ENCODE measurements at regions not wholly inside any gene's neighbourhood (a gene's known extent, or its start where the extent isn't known, plus 50 kb on each side); places are given as distances from the start of the nearest gene placed in this dataset.

- no peak for TF ChIP-seq ZNF274 (IDR thresholded peaks at IDR 0.05; ENCODE audit: low read depth, low read length)
These were observed 210.9 kb downstream of the NDFIP2 start for GRCh38 chr13:79691826-79692225.

GRCh38 chr13:79688741-79689140, 207.8 kb downstream of the NDFIP2 start:
- no peak overlapping the region for H3K4me3 ChIP-seq (ENCODE audit: low read length)
- TF ChIP-seq ZNF274 (IDR thresholded peaks at IDR 0.05; ENCODE audit: low read depth, low read length): no peak

More at GRCh38 chr13:79691826-79692225, 210.9 kb downstream of the NDFIP2 start:
- H3K4me3 ChIP-seq (ENCODE audit: low read length): no peak overlapping the region

DNA sequence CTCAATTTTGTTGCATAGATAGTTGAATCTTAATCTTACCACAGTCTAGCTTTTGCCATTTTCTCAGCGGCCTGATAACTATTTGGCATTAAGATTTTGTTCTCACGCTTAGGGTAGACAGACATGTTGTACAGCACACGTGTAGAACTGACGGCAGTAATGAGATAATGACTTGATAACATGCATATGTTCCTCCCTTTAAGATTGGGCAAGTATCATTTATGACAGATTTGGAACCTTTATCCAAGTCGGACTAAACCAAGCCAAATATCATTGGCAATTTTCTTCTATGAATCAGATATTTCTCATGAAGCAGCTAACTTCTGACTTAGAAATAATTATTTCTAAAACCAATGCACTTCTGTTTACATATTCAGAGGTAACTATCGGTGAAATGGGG, 205.5 kb downstream of the NDFIP2 start:
- TF ChIP-seq ZNF274 (IDR thresholded peaks at IDR 0.05; ENCODE audit: low read depth, low read length): no peak
- H3K4me3 ChIP-seq (ENCODE audit: low read length): no peak overlapping the region

DNA sequence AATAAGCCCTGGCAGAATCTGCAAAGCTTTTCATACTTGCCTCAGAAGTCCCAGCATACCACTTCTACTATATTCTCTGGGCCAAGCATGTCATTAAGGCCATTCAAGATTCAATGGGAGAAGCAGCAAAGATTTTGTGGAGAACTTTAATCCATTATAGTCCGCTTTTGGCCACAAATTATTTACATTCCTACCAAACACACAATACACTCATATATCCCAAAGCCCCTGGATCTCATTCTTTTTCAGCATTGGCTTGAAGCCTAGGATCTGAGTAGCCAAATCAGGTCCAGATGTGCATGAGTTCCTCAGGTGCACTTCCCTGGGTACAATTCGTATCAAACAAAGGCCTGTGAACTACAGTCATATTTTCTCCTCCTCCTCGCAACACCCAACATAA, 203.4 kb downstream of the NDFIP2 start:
- TF ChIP-seq ZNF274 (IDR thresholded peaks at IDR 0.05; ENCODE audit: low read depth, low read length): no peak
- no peak overlapping the region for H3K4me3 ChIP-seq (ENCODE audit: low read length)

GRCh38 chr13:79682164-79682563, 201.2 kb downstream of the NDFIP2 start:
- TF ChIP-seq ZNF274 (IDR thresholded peaks at IDR 0.05; ENCODE audit: low read depth, low read length): no peak
- no peak overlapping the region for H3K4me3 ChIP-seq (ENCODE audit: low read length)

DNA sequence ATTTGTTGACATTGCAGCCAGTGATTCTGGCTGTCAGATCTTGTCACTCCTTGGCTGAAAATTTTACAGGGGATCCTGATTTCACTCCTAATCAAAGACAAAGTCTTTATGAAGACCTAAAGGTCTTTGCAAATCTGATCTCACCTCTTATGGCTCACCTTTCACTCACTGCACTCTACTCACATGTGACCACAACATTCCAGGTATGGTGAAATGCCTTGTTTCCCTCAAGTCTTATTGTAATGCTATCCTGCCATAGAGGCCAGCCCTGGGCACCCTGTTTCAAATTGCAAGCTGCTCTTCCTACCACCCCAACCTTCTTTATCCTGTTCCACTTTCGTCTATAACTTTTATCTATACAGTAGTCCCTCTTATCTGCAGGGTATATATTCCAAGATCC, 200.1 kb downstream of the NDFIP2 start:
- no peak overlapping the region for H3K4me3 ChIP-seq (ENCODE audit: low read length)
- TF ChIP-seq ZNF274 (IDR thresholded peaks at IDR 0.05; ENCODE audit: low read depth, low read length): no peak

- no peak overlapping the region for H3K4me3 ChIP-seq (ENCODE audit: low read length)
- no peak for TF ChIP-seq ZNF274 (IDR thresholded peaks at IDR 0.05; ENCODE audit: low read depth, low read length)
These were observed 199.5 kb downstream of the NDFIP2 start for GRCh38 chr13:79680485-79680884.

DNA sequence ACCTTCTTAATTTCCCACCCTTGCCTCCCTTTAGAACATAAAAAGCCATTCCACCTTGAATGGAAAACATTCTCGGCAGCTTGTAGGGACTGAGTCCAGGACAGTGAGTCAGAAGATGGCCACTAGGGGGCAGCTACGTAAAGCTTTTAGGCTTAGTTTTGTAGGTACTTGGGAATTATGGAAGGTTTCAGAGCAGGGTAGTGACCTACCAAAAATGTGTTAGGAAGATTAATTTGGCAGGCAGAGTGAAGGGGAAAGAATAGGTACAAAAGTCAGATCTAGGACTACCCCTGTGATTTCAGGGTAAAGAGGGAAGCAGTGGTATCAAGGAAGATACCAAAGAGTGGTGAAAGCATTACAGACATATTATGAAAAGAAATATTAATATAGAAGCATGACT, 198.4 kb downstream of the NDFIP2 start:
- no peak for TF ChIP-seq ZNF274 (IDR thresholded peaks at IDR 0.05; ENCODE audit: low read depth, low read length)
- no peak overlapping the region for H3K4me3 ChIP-seq (ENCODE audit: low read length)

GRCh38 chr13:79678100-79678499, 197.1 kb downstream of the NDFIP2 start:
- no peak for TF ChIP-seq ZNF274 (IDR thresholded peaks at IDR 0.05; ENCODE audit: low read depth, low read length)

DNA sequence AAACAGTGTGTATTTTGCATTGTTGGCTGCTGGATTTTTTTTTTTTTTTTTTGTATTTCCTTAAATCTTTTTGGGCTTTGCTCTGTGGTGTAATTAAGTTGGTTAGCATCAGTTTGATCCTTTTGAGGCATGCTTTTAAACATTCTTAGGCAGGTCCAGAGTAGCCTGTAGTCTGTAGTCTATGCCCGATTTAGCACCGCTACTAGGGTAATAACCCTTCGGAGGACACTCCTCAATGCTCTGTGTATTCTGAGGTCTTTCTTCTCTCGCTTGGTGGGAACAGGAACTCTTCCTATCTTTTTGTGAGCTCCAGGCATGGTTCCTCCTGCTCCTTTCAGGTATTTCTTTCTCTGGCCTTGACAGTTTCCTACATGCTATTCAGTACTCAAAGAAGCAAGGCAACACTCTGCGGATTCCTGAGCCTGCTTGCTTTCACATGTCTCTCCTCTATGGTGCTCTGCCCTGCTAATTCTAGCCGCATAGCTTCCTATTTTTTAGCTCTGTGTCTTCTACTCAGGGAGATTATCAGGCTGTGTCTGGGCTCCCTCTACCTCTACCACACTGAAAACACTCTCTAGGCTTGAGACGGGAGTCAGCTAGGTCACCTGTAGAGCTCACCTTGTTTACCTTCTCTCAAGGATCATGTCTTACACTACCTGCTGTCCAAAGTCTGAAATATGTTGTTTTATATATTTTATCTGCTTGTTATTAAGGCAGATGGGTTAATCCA, 195.1 kb downstream of the NDFIP2 start:
- no peak for TF ChIP-seq ZNF274 (IDR thresholded peaks at IDR 0.05; ENCODE audit: low read depth, low read length)
- no peak overlapping the region for H3K4me3 ChIP-seq (ENCODE audit: low read length)

More at GRCh38 chr13:79678100-79678499, 197.1 kb downstream of the NDFIP2 start:
- H3K4me3 ChIP-seq (ENCODE audit: low read length): no peak overlapping the region

- H3K4me3 ChIP-seq (ENCODE audit: low read length): no peak overlapping the region
- TF ChIP-seq ZNF274 (IDR thresholded peaks at IDR 0.05; ENCODE audit: low read depth, low read length): no peak
These were observed 194.0 kb downstream of the NDFIP2 start for GRCh38 chr13:79674765-79675515.

- no peak for TF ChIP-seq ZNF274 (IDR thresholded peaks at IDR 0.05; ENCODE audit: low read depth, low read length)
- no peak overlapping the region for H3K4me3 ChIP-seq (ENCODE audit: low read length)
These were observed 193.0 kb downstream of the NDFIP2 start for GRCh38 chr13:79673993-79674377.

- no peak overlapping the region for H3K4me3 ChIP-seq (ENCODE audit: low read length)
- no peak for TF ChIP-seq ZNF274 (IDR thresholded peaks at IDR 0.05; ENCODE audit: low read depth, low read length)
These were observed 192.5 kb downstream of the NDFIP2 start for GRCh38 chr13:79673310-79673992.

- no peak for TF ChIP-seq ZNF274 (IDR thresholded peaks at IDR 0.05; ENCODE audit: low read depth, low read length)
- no peak overlapping the region for H3K4me3 ChIP-seq (ENCODE audit: low read length)
These were observed 190.5 kb downstream of the NDFIP2 start for GRCh38 chr13:79671420-79671819.

Measured in GM08714 (cell line).